T-helper 17 cell (primary cell): ENCODE measurements at regions not wholly inside any gene's neighbourhood (a gene's known extent, or its start where the extent isn't known, plus 50 kb on each side); places are given as distances from the start of the nearest gene placed in this dataset.

Experiments
- ATAC-seq: fragments of 150-1000 bp; cut with Tn5 transposase; 2 replicates; pipeline ENCODE4 v1.10.0; 2021; ENCODE audit warnings: mild to moderate bottlenecking, moderate library complexity
- DNase-seq, 3 donors: peaks; one replicate each; pipeline versions ENCODE4 v3.0.0 to v3.0.0-alpha.2; 2020 to 2021
- H3K9me3 ChIP-seq: one replicate; pipeline ENCODE4 v1.7.0; 2013; ENCODE audit warnings: low read length, mild to moderate bottlenecking; ENCODE audit not compliant: control insufficient read depth, poor library complexity, severe bottlenecking
- H3K27ac Mint-ChIP-seq: one replicate; pipeline ENCODE4 v1.8.0; 2022; ENCODE audit warnings: mild to moderate bottlenecking, moderate library complexity, mixed read lengths
- H3K27me3 Mint-ChIP-seq: one replicate; pipeline ENCODE4 v1.8.0; 2022; ENCODE audit warnings: mixed read lengths
- H3K36me3 Mint-ChIP-seq: one replicate; pipeline ENCODE4 v1.8.0; 2022; ENCODE audit warnings: low read depth, mixed read lengths
- H3K4me1 Mint-ChIP-seq: one replicate; pipeline ENCODE4 v1.8.0; 2022; ENCODE audit warnings: mild to moderate bottlenecking, mixed read lengths
- H3K4me3 Mint-ChIP-seq: one replicate; pipeline ENCODE4 v1.8.0; 2022; ENCODE audit warnings: mild to moderate bottlenecking, moderate library complexity, mixed read lengths

GRCh38 chr6:157760137-157760536 lies 62.9 kb upstream of the SNX9 start:
- ATAC-seq: no peak
- no peak for DNase-seq
- Mint-ChIP-seq H3K4me3 (peak overlapping the region; percentile 12), H3K27me3 (no peaks in the 10 kb centered on the region), H3K36me3 (no peaks in the 10 kb centered on the region), H3K4me1 (peaks cover 63% of the 10 kb centered on the region), H3K27ac (peak overlapping the region; percentile 99)
- H3K9me3 ChIP-seq: no peaks in the 10 kb centered on the region

GRCh38 chr6:157760589-157761330 lies 62.3 kb upstream of the SNX9 start:
- peak overlapping the region; percentile 74 for H3K4me3 Mint-ChIP-seq
- peaks cover 63% of the 10 kb centered on the region for H3K4me1 Mint-ChIP-seq
- ATAC-seq (no peak), DNase-seq (no peak)
- no peaks in the 10 kb centered on the region for H3K27me3 Mint-ChIP-seq
- H3K9me3 ChIP-seq: no peaks in the 10 kb centered on the region
- peak overlapping the region; percentile 99 for H3K27ac Mint-ChIP-seq
- H3K36me3 Mint-ChIP-seq: no peaks in the 10 kb centered on the region

GRCh38 chr6:157761331-157761921 lies 61.6 kb upstream of the SNX9 start:
- ATAC-seq: peak; percentile 55
- H3K27me3 Mint-ChIP-seq: no peaks in the 10 kb centered on the region
- H3K36me3 Mint-ChIP-seq: no peaks in the 10 kb centered on the region
- peak overlapping the region; percentile 74 for H3K4me3 Mint-ChIP-seq
- H3K27ac Mint-ChIP-seq: peak overlapping the region; percentile 99
- H3K4me1 Mint-ChIP-seq: peaks cover 61% of the 10 kb centered on the region
- DNase-seq: peak in 1 of 3 donors; percentile 51
- no peaks in the 10 kb centered on the region for H3K9me3 ChIP-seq

GRCh38 chr6:157761926-157762325 lies 61.1 kb upstream of the SNX9 start:
- no peaks in the 10 kb centered on the region for H3K27me3 Mint-ChIP-seq
- no peaks in the 10 kb centered on the region for H3K9me3 ChIP-seq
- ATAC-seq (no peak), DNase-seq (no peak)
- H3K27ac Mint-ChIP-seq: peak overlapping the region; percentile 99
- peak overlapping the region; percentile 74 for H3K4me3 Mint-ChIP-seq
- H3K4me1 Mint-ChIP-seq: peaks cover 58% of the 10 kb centered on the region
- H3K36me3 Mint-ChIP-seq: no peaks in the 10 kb centered on the region

GRCh38 chr6:157762636-157763035 lies 60.4 kb upstream of the SNX9 start:
- no peak for ATAC-seq
- H3K4me3 Mint-ChIP-seq: peak overlapping the region; percentile 43
- no peaks in the 10 kb centered on the region for H3K27me3 Mint-ChIP-seq
- no peaks in the 10 kb centered on the region for H3K36me3 Mint-ChIP-seq
- H3K27ac Mint-ChIP-seq: peak overlapping the region; percentile 99
- peaks cover 54% of the 10 kb centered on the region for H3K4me1 Mint-ChIP-seq
- DNase-seq: no peak
- H3K9me3 ChIP-seq: no peaks in the 10 kb centered on the region

- H3K27me3 Mint-ChIP-seq: no peaks in the 10 kb centered on the region
- H3K36me3 Mint-ChIP-seq: no peaks in the 10 kb centered on the region
- peak overlapping the region; percentile 83 for H3K4me3 Mint-ChIP-seq
- DNase-seq (peak in 1 of 3 donors; percentile 39), ATAC-seq (no peak)
- H3K9me3 ChIP-seq: no peaks in the 10 kb centered on the region
- peak overlapping the region; percentile 99 for H3K27ac Mint-ChIP-seq
- peaks cover 51% of the 10 kb centered on the region for H3K4me1 Mint-ChIP-seq
These were observed 59.7 kb upstream of the SNX9 start for GRCh38 chr6:157763129-157763903.

GRCh38 chr6:157763904-157764177 lies 59.2 kb upstream of the SNX9 start:
- ATAC-seq: peak; percentile 1
- H3K36me3 Mint-ChIP-seq: no peaks in the 10 kb centered on the region
- H3K27ac Mint-ChIP-seq: peak overlapping the region; percentile 99
- H3K4me3 Mint-ChIP-seq: peak overlapping the region; percentile 83
- no peak for DNase-seq
- no peaks in the 10 kb centered on the region for H3K9me3 ChIP-seq
- H3K27me3 Mint-ChIP-seq: no peaks in the 10 kb centered on the region
- peaks cover 48% of the 10 kb centered on the region for H3K4me1 Mint-ChIP-seq

GRCh38 chr6:157764178-157765068 lies 58.6 kb upstream of the SNX9 start:
- no peaks in the 10 kb centered on the region for H3K9me3 ChIP-seq
- H3K4me3 Mint-ChIP-seq: peak overlapping the region; percentile 83
- peak overlapping the region; percentile 99 for H3K27ac Mint-ChIP-seq
- peaks cover 51% of the 10 kb centered on the region for H3K4me1 Mint-ChIP-seq
- peak; percentile 78 for ATAC-seq
- peak; percentile 66 to 87 (median 69) for DNase-seq
- H3K27me3 Mint-ChIP-seq: peaks cover 3% of the 10 kb centered on the region
- H3K36me3 Mint-ChIP-seq: no peaks in the 10 kb centered on the region

GRCh38 chr6:157766901-157767774 lies 55.9 kb upstream of the SNX9 start:
- DNase-seq (no peak), ATAC-seq (no peak)
- Mint-ChIP-seq H3K27ac (peak overlapping the region; percentile 99), H3K4me1 (peaks cover 36% of the 10 kb centered on the region), H3K27me3 (peaks cover 6% of the 10 kb centered on the region), H3K4me3 (no peak overlapping the region), H3K36me3 (peaks cover 2% of the 10 kb centered on the region)
- H3K9me3 ChIP-seq: no peaks in the 10 kb centered on the region

GRCh38 chr6:157767775-157768156 lies 55.3 kb upstream of the SNX9 start:
- H3K9me3 ChIP-seq: no peaks in the 10 kb centered on the region
- H3K27me3 Mint-ChIP-seq: peaks cover 12% of the 10 kb centered on the region
- peaks cover 32% of the 10 kb centered on the region for H3K4me1 Mint-ChIP-seq
- peak overlapping the region; percentile 99 for H3K27ac Mint-ChIP-seq
- ATAC-seq (no peak), DNase-seq (no peak)
- peaks cover 2% of the 10 kb centered on the region for H3K36me3 Mint-ChIP-seq
- no peak overlapping the region for H3K4me3 Mint-ChIP-seq

GRCh38 chr6:157768304-157768703 lies 54.7 kb upstream of the SNX9 start:
- peak overlapping the region; percentile 19 for H3K4me3 Mint-ChIP-seq
- no peak for ATAC-seq
- H3K4me1 Mint-ChIP-seq: peaks cover 29% of the 10 kb centered on the region

GRCh38 chr6:157768863-157769551 lies 54.0 kb upstream of the SNX9 start:
- DNase-seq (no peak), ATAC-seq (no peak)
- peaks cover 10% of the 10 kb centered on the region for H3K36me3 Mint-ChIP-seq
- peak overlapping the region; percentile 99 for H3K27ac Mint-ChIP-seq
- no peaks in the 10 kb centered on the region for H3K9me3 ChIP-seq
- peak overlapping the region; percentile 19 for H3K4me3 Mint-ChIP-seq
- H3K27me3 Mint-ChIP-seq: peaks cover 24% of the 10 kb centered on the region
- peaks cover 31% of the 10 kb centered on the region for H3K4me1 Mint-ChIP-seq

More at GRCh38 chr6:157768304-157768703, 54.7 kb upstream of the SNX9 start:
- DNase-seq: no peak
- Mint-ChIP-seq H3K27me3 (peaks cover 18% of the 10 kb centered on the region), H3K27ac (peak overlapping the region; percentile 99), H3K36me3 (peaks cover 4% of the 10 kb centered on the region)
- no peaks in the 10 kb centered on the region for H3K9me3 ChIP-seq
